Central memory CD4-positive, alpha-beta T cell (primary cell): ENCODE measurements at regions not wholly inside any gene's neighbourhood (a gene's known extent, or its start where the extent isn't known, plus 50 kb on each side); places are given as distances from the start of the nearest gene placed in this dataset.

Experiments used
- DNase-seq: peaks from one replicate; pipeline ENCODE4 v3.0.0; 2022

DNA sequence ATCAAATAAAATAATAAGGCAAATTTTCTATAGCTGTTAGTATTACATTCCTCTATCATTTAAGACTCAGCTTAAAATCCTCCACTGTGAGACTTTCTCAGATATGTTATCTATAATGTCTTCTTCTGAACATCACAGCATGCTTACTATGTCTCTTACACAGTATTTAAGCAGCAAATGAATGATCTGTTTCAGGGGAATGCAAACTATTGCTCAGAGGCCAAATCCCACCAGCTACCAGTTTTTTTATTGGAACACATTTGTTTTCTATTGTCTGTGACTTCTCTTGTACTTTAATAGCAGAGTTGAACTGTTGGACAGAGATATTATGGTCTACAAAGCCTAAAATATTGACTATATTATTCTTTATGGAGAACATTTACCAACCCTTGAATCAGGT is 59.6 kb downstream of the C3orf38 start:
- DNase-seq: no peak

DNA sequence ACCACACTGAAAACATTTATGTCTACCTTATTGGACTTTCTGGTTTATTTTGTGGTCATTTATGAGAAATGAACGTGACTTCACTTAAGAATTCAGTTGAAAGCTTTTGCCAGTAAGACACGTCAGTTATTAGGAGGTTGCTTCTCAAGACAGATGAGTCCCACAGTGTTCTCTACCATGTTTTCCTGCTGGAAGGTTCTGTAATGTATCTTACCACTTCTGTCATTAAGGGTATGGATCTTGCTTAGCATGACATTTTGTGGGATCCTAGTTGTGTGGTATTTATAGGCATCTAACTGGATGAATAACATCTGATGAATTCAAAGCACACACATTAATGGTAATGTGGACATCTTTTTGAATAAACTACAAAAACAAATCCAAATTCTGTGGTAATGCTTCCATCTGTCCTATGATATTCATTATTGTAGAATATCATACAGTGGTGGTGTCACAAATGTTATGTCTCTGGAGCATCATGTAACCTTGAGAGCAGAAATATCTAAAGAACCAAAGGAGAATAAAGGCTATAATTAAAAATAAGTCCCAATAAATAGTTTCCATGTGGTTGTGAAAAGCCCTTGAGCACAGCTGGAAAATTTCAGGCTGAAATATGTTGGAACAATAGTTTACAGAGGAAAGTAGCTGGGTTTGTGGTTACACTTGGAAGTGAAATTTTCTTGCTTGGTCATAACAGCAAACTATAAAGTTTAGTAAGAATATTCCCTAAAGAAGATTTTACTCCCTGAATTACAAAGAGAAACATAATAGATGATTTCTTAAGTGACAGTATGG is 61.5 kb downstream of the C3orf38 start:
- DNase-seq: no peak

DNA sequence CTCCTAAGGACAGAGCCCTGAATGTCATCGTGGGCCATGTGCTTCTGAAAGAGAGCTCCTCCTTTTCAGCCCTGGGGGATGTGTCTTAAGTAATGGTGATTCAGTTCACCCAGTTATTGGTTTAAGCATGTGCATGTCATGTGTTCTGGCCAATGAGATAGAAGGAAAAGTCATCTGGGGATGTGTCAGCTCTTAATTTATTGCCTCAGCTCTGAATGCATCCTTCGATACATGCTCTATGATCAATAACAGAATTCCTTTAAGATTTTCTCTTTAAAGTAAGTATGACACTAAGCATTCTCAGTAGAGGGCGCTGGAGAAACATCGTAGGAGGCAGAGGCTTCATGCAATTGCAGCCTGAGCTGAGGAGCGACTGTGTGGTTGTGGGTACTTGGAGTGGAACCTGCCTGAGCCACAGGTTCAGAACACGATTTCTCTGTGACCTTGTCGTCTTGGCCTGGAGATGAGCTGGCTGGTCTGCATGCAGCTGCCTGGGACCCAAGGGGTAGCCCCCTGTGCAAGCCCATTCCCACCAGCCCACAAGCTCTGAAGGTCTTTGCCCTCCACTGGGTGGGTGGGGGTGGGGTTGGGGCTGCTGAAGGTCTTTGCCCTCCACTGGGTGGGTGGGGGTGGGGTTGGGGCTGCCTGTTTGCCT is 69.5 kb downstream of the C3orf38 start:
- no peak for DNase-seq

DNA sequence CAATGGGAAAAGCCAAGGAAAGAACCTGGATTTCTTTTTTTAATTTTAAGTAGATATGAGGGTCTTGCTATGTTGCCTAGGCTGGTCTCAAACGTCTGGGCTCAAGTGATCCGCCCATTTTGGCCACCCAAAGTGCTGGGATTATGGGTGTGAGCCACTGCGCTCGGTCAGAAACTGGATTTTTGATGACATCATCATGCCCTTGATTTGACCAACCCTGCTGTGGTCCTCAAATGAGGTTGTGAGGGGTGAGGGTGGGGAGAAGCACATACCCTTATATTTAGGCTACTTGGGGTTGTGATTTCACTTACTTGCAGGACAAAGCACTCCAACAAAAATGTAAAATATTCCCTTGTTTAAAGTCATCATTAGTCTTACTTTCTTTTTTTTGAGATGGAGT is 70.4 kb downstream of the C3orf38 start:
- DNase-seq: no peak

DNA sequence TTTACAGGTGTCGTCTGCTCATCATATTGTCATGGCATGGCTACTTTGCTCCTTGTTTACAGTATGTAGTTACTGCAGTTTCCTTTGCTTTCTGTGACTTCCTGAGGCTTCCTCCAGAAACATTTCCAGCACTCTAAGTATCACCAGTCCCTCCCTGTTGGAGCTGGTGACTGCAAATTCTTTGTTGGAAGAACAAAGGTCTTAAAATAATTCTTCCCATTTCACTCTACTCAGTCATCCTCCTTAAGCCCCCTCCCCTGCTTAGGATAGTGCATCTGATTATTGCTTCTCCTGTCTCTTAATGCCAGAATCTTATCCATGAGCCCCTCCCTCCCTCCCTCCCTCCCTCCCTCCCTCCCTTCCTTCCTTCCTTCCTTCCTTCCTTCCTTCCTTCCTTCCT is 72.0 kb downstream of the C3orf38 start:
- DNase-seq: no peak

DNA sequence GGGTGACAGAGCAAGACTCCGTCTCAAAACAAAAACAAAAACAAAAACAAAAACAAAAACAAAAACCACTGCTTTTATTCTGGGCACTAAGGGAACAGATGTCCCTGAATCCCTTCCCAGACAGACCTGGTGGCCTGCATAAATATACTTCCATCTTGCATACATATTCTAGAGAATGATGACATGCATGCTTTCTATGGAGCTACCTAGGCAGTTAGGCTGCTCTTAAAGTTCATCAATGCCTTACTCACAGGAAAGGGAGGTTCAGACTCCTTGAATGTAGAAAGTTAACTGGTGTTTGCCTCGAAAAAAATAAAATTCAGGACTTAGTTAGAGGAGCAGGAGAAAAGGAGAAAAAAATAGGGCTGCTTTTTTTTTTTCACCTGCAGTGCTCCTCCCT is 72.6 kb downstream of the C3orf38 start:
- DNase-seq: no peak

DNA sequence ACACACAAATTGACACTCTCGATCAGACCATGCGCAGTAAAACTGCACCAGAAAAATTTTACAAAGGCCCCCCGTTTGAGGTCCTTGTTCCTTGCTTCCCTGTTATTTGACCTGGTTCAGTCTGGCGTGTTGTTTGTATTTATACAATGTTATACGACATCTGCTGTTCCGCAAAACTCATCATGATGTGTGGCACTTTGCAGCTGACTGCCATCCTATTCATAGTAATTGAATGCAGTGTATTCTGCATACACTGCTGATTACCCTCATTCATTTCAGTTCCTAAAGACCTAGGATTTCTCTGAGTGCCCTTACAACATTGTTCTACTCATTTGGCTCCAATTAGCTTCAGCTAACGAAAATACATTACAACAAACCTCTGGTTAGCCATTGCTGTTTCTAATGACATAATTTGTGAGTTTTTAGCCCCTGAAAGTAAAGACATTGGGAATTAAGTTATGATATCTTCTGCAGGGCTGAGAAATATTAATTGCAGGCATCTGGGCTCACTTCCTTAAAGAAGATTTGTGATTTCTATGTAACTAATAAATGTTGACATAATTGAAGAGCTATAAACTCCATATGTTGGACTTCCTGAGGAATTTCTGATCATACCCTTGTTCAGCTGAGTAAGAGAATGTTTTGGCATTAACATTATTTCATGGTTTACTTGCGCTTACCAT is 75.7 kb downstream of the C3orf38 start:
- DNase-seq: no peak

DNA sequence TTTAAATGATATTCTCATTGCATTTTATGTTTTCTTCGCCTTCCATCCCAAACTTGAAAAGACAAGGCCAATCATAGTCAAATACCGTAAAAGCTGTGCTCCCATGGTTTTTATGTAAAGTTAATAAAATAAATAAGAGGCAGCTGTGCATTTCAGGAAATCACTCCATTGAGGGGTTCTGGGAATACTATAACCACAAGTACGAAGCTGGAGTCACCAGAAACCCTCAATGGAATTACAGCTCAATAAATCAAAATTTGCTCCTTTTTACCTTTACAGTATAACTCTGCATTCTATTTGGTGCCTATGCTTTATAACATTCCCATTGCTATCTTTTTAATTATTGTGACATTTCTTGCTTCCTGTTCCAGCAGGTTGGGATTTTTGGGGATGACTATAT is 77.2 kb downstream of the C3orf38 start:
- DNase-seq: no peak

DNA sequence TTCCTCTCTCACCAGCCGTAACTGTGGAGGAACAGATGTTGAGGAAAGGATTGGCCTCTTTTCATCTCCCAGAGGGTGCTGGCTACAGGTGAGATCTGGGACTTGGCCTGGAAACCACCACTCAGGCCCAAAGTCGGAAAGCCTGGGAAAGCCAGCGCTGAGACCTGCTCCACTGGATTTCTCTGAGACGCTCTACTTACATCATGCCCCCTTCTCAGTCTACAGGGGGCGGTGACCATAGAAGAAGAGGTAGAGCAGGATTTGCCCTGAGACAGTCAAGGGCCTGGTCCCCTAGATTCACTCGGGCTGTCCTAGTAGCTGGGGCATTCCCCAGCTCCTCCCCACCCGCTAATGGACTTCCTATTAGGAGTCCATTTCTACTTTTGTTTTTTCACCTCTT is 80.9 kb downstream of the C3orf38 start:
- DNase-seq: no peak

DNA sequence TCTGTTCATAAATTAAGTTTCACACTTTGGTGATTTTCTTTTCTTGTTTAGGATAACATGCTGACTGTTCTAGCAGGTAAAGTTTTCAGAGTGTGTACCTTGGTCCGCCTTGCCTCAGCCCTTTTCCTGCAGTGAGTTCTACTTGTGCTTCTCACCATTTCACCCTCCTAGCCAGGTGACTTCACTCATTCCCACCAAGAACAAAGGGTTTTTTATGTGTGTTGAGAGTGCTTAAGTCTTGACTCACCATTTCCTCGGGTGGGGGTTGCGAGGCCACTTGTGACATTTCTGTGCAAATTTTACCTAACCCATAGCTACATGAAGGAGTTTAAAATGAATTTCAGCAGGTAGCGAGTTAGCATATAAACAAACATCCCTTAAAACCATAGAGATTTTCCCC is 81.4 kb downstream of the C3orf38 start:
- DNase-seq: no peak

DNA sequence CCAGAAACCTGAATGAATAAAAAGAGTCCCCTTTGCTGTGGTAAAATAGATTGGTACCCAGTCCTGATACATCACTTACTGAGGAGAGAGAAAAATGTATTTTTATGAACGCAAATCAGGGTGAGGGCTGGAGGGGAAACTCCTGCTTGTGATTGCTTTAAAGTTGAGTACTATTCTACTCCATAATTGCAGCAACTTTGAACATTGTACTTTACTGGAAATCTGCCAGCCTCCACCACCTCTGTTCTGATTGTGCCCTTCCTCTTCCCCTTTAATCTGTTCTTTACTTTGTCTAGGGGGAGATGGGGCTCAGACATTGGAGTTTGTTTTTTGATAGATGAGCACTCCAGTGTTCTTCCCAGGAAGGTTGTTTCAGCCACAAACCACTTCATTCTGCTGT is 81.9 kb downstream of the C3orf38 start:
- DNase-seq: no peak

DNA sequence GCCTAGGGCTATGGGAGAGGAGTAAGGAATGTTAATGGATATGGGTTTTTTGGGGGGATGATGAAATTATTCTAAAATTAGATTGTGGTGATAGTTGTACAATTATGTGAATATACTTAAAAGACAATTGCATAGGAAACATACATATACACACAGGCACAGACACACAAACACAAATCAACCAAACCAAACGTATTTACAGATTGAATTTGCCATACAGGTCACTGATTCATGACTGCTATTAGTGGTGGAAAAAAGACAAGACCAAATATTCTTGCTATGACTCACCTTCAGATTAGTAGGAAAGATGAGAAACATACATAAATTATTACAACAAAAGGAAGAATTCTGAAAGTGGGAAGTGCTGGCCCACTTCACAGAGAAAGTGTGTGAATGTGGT is 85.3 kb downstream of the C3orf38 start:
- DNase-seq: no peak

DNA sequence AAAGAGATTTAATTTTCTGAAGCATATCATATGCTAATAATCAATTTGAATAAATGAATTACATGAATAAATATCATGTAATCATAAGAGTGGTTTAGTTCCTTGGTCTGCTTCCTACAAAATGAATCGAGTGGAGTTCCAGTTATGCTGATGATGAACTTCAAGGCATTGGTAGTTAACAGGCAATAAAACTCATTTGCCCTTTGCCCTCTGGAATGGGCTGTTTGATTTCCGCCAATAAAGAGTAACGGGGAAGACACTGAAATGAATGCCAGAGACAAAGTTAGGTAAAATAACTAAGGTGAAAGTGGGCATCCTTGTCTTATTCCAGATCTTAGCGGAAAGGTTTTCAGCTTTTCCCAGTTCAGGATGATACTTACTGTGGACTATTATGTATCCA is 90.1 kb downstream of the C3orf38 start:
- no peak for DNase-seq

DNA sequence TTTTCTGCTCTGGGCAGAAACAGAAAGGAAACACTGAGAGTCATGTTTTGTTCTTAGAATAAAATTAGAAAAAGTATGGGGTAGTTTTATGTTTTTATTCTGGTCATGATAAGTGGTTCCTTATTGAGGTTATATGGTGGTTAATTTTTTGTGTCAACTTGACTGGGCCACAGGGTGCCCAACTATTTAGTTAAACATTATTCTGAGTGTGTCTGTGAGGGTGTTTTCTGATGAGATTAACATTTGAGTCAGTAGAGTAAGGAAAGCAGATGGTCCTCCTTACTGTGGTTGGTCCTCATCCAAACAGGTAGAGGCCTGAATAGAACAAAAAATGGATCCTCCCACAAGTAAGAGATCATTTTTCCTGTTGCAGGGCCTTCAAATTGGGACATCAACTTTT is 98.9 kb downstream of the C3orf38 start:
- DNase-seq: no peak

DNA sequence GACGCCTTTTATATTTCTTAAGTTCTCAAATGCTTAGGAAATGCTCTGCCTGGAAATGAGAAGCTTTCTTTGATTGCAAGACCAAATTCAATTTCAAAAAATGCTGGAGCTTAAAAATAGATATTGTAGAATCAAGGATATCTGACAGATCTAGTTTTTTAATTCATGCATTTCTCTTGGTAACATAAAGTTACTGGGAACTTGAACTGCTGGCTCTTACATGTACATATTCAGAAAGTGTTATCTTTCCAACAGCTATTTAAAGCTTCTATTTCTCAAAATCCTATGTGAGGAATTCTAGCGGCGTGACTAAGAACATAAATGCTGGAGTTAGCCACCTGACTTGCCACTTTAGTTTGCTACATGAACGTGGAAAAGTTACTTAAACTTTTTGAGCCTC is 109.3 kb downstream of the C3orf38 start:
- DNase-seq: no peak

DNA sequence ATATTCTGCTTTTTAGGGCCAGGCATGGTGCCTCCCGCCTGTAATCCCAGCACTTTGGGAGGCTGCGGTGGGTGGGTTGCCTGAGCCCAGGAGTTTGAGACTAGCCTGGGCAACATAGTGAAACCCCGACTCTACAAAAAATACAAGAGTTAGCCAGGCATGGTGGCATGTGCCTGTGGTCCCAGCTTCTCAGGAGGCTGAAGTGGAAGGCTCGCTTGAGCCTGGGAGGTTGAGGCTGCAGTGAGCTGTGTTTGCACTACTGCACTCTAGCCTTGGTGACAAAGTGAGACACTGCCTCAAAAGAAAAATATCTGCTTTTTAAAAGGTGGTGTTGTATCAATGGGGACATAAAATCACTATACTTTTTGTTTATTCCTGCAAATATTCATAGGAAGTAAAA is 112.8 kb downstream of the C3orf38 start:
- DNase-seq: no peak

DNA sequence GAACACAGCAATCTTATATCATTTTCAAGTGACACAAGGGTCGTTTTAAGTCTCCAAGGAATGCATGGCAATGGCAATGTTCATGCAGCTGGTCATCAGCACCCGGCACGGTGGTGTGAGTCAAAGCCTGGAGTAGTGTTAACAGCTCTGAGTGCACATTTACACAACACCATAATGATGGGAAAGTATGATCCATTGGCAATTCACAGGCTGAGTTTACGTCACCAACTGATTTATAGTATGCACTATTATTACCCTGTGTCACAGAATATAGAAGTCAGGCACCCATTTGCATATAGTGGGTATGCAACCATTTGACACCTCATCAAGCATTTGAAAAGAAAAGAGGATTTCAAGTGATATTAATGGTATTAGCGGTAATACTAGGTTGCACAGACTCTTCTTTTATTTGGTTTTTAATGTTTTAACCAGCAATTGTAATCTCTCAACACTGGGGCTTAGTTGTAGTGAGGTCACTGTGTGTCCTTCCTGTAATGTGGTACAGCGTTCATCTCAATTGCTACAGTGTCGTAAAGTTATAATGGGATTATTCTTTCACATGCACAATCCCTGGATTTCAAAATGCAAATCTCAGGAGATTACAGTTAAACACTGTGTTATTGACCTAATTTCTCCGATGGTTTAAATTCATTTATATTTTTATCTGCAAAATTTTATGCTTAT is 113.8 kb downstream of the C3orf38 start:
- DNase-seq: no peak

DNA sequence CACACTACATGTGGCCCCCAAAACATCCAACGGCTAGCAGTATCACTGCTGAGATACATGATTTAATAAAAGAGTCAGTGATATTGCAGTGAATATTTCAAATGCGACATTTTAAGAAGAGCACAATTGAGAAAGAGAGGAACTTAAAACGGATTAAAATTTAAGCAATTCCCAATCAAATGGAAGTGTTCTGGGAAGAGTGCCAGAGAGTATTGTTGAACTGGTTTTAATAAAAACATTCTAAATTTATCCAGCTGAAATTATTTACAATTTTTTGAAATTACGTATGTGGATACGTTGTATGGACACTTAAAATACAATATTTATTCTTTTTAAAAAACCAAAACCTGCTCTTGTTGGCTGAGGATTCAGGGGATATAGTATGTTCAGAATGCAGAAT is 117.7 kb downstream of the C3orf38 start:
- DNase-seq: no peak

DNA sequence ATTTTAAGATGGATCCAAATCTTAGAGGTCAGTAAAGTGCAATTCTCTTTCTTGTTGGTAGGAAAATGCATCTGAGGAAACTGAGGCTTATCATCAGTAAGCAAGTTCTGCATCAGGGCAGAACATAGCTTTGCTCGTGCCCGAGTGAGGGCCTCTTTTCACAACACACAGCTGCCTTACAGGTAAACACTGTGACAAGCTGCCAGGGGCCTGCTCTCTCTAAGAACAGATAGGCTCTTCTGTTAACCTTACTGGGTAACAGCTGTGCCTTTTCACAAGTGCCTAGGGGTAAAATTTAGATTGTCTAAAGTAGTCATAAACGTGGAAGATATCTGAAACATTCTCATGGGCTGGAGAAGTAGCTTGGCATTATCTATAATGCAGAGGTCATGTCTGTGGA is 118.1 kb downstream of the C3orf38 start:
- no peak for DNase-seq

DNA sequence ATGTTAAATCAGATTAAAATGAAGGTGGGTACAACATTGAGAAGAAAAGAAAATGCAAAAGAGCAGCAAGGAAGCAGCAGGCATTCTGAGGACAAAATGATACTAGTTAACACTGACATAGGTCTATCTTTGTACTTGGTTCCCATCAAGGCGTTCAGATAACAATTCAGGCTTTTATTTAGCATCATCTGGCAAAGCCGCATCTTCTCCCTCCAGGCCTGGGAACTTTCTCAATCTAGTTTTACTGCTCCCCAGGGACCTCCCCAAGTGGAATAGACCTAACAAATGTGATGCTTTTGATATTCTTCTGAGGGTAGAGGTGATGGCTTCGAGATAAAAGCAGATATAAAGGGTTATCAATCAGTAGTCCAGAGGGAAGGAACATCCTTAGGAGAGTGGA is 130.6 kb downstream of the C3orf38 start:
- no peak for DNase-seq

DNA sequence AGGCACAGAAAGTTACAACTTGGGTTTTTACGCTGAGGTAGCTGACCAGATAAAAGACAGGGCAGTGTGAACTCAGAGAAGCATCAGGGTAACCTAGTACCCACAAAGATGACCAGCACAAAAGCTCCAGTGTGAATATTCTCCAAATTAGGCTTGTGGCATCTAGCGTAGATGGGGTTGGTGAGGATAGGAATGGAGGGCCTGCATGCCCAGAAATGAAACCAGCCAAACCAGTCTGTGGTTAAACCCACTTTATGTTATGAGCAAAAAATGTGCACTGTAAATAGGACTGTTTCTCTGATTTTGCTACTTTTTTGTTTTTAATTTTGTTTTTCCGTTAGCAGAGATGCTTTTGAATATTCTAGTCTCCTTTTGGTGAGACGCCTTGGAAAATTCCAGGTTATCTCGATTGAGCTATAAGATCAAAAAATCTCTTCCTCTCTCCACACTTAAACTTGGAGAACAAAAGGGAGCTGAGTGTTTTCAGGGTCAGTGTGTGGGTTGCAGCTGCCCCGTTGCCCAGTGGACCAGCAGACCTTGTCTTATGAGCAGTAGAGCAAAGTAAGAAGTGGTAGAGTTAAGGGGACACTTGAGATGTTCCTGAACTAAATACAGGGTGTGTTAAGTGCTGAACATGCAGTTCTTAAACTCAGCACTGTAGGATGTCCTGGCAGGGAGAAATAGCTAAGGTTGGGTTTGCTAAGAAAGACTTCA is 132.9 kb downstream of the C3orf38 start:
- DNase-seq: no peak

DNA sequence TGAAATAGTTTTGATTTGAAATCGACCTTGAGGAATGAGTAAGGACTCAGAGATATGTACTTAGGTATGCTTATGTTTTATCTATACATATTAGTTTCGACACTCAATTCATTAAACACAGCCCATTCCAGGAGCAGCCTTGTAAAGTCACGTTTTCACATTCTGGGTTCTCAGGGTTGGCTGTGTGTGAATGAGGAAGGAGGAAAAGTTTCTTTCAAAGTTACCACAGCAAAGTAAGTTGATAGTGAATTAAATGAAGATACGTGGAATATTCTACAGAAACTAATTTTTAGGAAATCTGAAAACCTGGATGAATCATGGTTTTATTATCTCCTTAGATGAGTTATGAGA is 133.5 kb downstream of the C3orf38 start:
- DNase-seq: no peak

DNA sequence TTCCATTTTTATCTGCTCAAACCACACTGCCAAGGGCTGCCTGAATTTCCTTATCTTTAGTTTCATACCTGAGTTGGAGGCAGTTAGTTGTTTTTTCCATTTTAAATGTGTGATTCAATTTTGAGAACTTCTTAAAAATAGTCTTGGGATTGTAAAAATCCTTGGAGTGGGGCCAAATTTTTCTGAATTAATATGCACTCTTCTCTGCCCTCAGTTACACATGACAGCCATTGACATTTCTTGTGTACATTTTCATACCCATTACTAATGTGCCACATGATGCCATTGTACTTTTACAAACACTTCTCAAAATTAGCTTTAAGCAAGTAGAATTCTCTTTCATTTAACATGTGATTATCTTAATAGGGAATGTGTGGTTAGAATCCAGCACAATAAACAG is 141.7 kb downstream of the C3orf38 start:
- no peak for DNase-seq
